CD4-positive, alpha-beta memory T cell (primary cell): ENCODE measurements at regions not wholly inside any gene's neighbourhood (a gene's known extent, or its start where the extent isn't known, plus 50 kb on each side); places are given as distances from the start of the nearest gene placed in this dataset.

ENCODE experiments used
- CTCF ChIA-PET: fragments of 350-600 bp; sonication (Branson Sonifier 250); formaldehyde crosslinking; loops from one replicate; lab custom pipeline; 2021; ENCODE audit warnings: inconsistent platforms; ENCODE audit not compliant: partially characterized antibody; lab: Charles Lee
- POLR2A ChIA-PET: fragments of 350-600 bp; sonication (Branson Sonifier 250); formaldehyde crosslinking; loops from one replicate; lab custom pipeline; 2021; ENCODE audit not compliant: partially characterized antibody; lab: Charles Lee
- DNase-seq, 5 donors: peaks; one replicate each; pipeline versions ENCODE4 v3.0.0 to v3.0.0-alpha.2; 2020 to 2022; ENCODE audit warnings: mixed read lengths in 1 of 5
- H3K27ac ChIP-seq: one replicate; pipeline ENCODE4 v1.7.0; 2013; ENCODE audit warnings: low read depth, low read length
- H3K27me3 ChIP-seq: 2 replicates; pipeline ENCODE4 v1.7.0; 2013; ENCODE audit warnings: mild to moderate bottlenecking, low read length, moderate library complexity; ENCODE audit not compliant: insufficient read depth
- H3K36me3 ChIP-seq: 2 replicates; pipeline ENCODE4 v1.7.0; 2013; ENCODE audit warnings: mild to moderate bottlenecking, low read length, moderate library complexity; ENCODE audit not compliant: insufficient read depth
- H3K4me1 ChIP-seq: 2 replicates; pipeline ENCODE4 v1.7.0; 2013; ENCODE audit warnings: mild to moderate bottlenecking, low read length, moderate library complexity; ENCODE audit not compliant: insufficient read depth
- H3K4me3 ChIP-seq, 2 donors: one replicate each; pipeline ENCODE4 v1.7.0; 2013; ENCODE audit warnings: low read length in 2 of 2, mild to moderate bottlenecking in 1 of 2
- H3K9me3 ChIP-seq, 2 donors: one replicate each; pipeline ENCODE4 v1.7.0; 2013; ENCODE audit warnings: low read length in 2 of 2, control low read depth in 1 of 2; ENCODE audit not compliant: control insufficient read depth in 1 of 2
- H3K27ac Mint-ChIP-seq, 7 donors: one replicate each; pipeline ENCODE4 v1.8.0; 2020 to 2021; ENCODE audit warnings: mixed read lengths in 7 of 7, mild to moderate bottlenecking in 6 of 7, inconsistent platforms in 3 of 7, moderate library complexity in 3 of 7
- H3K27me3 Mint-ChIP-seq, 2 donors: one replicate each; pipeline ENCODE4 v1.8.0; 2020 to 2021; ENCODE audit warnings: mixed read lengths in 2 of 2
- H3K36me3 Mint-ChIP-seq, 2 donors: one replicate each; pipeline ENCODE4 v1.8.0; 2020 to 2021; ENCODE audit warnings: mixed read lengths in 2 of 2, inconsistent platforms in 1 of 2, mild to moderate bottlenecking in 1 of 2
- H3K4me1 Mint-ChIP-seq, 4 donors: one replicate each; pipeline ENCODE4 v1.8.0; 2020 to 2021; ENCODE audit warnings: mixed read lengths in 4 of 4, mild to moderate bottlenecking in 1 of 4
- H3K4me3 Mint-ChIP-seq, 8 donors: one replicate each; pipeline ENCODE4 v1.8.0; 2020 to 2021; ENCODE audit warnings: mixed read lengths in 8 of 8, mild to moderate bottlenecking in 7 of 8, moderate library complexity in 6 of 8, inconsistent platforms in 3 of 8
- H3K9me3 Mint-ChIP-seq, 8 donors: one replicate each; pipeline ENCODE4 v1.8.0; 2020 to 2021; ENCODE audit warnings: mixed read lengths in 8 of 8, mild to moderate bottlenecking in 5 of 8, inconsistent platforms in 3 of 8, moderate library complexity in 1 of 8
- intact Hi-C: fragments of 100-400 bp; cut with micrococcal nuclease; formaldehyde crosslinking; loops from one replicate; pipeline ENCODE4 v1.15.1; 2023

GRCh38 chr11:28539239-28540030 lies 431.2 kb downstream of the METTL15 start:
- intact Hi-C loops: no loop called here
- H3K27me3 Mint-ChIP-seq: peaks cover 0 to 2% of the 10 kb centered on the region in 2 donors
- no peak overlapping the region for H3K27ac ChIP-seq
- H3K9me3 Mint-ChIP-seq: peaks cover 0 to 3% (median 0%) of the 10 kb centered on the region in 8 donors
- H3K4me3 ChIP-seq: no peak overlapping the region
- CTCF ChIA-PET: no interaction called here
- H3K27me3 ChIP-seq: no peaks in the 10 kb centered on the region
- POLR2A ChIA-PET: no interaction called here
- H3K4me1 Mint-ChIP-seq: no peaks in the 10 kb centered on the region
- no peaks in the 10 kb centered on the region for H3K36me3 ChIP-seq
- no peaks in the 10 kb centered on the region for H3K4me1 ChIP-seq
- no peak overlapping the region for H3K4me3 Mint-ChIP-seq
- DNase-seq: no peak
- H3K36me3 Mint-ChIP-seq: no peaks in the 10 kb centered on the region
- no peak overlapping the region for H3K27ac Mint-ChIP-seq
- no peaks in the 10 kb centered on the region for H3K9me3 ChIP-seq

GRCh38 chr11:28537822-28538221 lies 429.6 kb downstream of the METTL15 start:
- Mint-ChIP-seq H3K27me3 (peaks cover 0 to 2% of the 10 kb centered on the region in 2 donors), H3K27ac (no peak overlapping the region), H3K4me1 (no peaks in the 10 kb centered on the region), H3K36me3 (no peaks in the 10 kb centered on the region), H3K4me3 (no peak overlapping the region), H3K9me3 (peaks cover 0 to 3% (median 0%) of the 10 kb centered on the region in 8 donors)
- Histone ChIP-seq H3K27me3 (no peaks in the 10 kb centered on the region), H3K36me3 (no peaks in the 10 kb centered on the region), H3K4me1 (no peaks in the 10 kb centered on the region), H3K27ac (no peak overlapping the region), H3K9me3 (no peaks in the 10 kb centered on the region), H3K4me3 (no peak overlapping the region)
- POLR2A ChIA-PET: no interaction called here
- no peak for DNase-seq
- intact Hi-C loops: no loop called here
- CTCF ChIA-PET: no interaction called here

GRCh38 chr11:28536504-28537267 lies 428.5 kb downstream of the METTL15 start:
- intact Hi-C loops: no loop called here
- DNase-seq: no peak
- no peak overlapping the region for H3K27ac ChIP-seq
- no peaks in the 10 kb centered on the region for H3K4me1 ChIP-seq
- H3K9me3 ChIP-seq: no peaks in the 10 kb centered on the region
- no peaks in the 10 kb centered on the region for H3K27me3 ChIP-seq
- Mint-ChIP-seq H3K36me3 (no peaks in the 10 kb centered on the region), H3K4me3 (no peak overlapping the region), H3K27ac (no peak overlapping the region), H3K4me1 (no peaks in the 10 kb centered on the region), H3K27me3 (no peaks in the 10 kb centered on the region), H3K9me3 (peaks cover 0 to 3% (median 0%) of the 10 kb centered on the region in 8 donors)
- H3K36me3 ChIP-seq: no peaks in the 10 kb centered on the region
- CTCF ChIA-PET: no interaction called here
- POLR2A ChIA-PET: no interaction called here
- H3K4me3 ChIP-seq: no peak overlapping the region

- no peak overlapping the region for H3K4me3 Mint-ChIP-seq
- no peak overlapping the region for H3K27ac Mint-ChIP-seq
- POLR2A ChIA-PET: no interaction called here
- H3K9me3 ChIP-seq: no peaks in the 10 kb centered on the region
- no peaks in the 10 kb centered on the region for H3K27me3 ChIP-seq
- H3K27ac ChIP-seq: no peak overlapping the region
- DNase-seq: no peak
- intact Hi-C loops: no loop called here
- CTCF ChIA-PET: no interaction called here
- no peaks in the 10 kb centered on the region for H3K36me3 ChIP-seq
- no peaks in the 10 kb centered on the region for H3K36me3 Mint-ChIP-seq
- H3K4me1 Mint-ChIP-seq: no peaks in the 10 kb centered on the region
- no peak overlapping the region for H3K4me3 ChIP-seq
- no peaks in the 10 kb centered on the region for H3K4me1 ChIP-seq
- H3K27me3 Mint-ChIP-seq: no peaks in the 10 kb centered on the region
- H3K9me3 Mint-ChIP-seq: peaks cover 0 to 2% (median 0%) of the 10 kb centered on the region in 8 donors
These were observed 427.5 kb downstream of the METTL15 start for GRCh38 chr11:28535677-28536076.

GRCh38 chr11:28529540-28530410 lies 421.6 kb downstream of the METTL15 start:
- Histone ChIP-seq H3K27ac (no peak overlapping the region), H3K9me3 (no peaks in the 10 kb centered on the region), H3K4me3 (no peak overlapping the region), H3K4me1 (no peaks in the 10 kb centered on the region), H3K36me3 (no peaks in the 10 kb centered on the region), H3K27me3 (no peaks in the 10 kb centered on the region)
- ChIA-PET POLR2A (no interaction called here), CTCF (interaction anchor here (1.0 kb wide), 1 partner anchor 831 kb away, joined by 3 read pairs; no protein-coding TSS in a partner anchor)
- Mint-ChIP-seq H3K4me1 (no peaks in the 10 kb centered on the region), H3K27me3 (no peaks in the 10 kb centered on the region), H3K27ac (no peak overlapping the region), H3K4me3 (no peak overlapping the region), H3K36me3 (peaks cover 0 to 4% of the 10 kb centered on the region in 2 donors), H3K9me3 (peaks cover 0 to 17% (median 10%) of the 10 kb centered on the region in 8 donors)
- DNase-seq: no peak
- intact Hi-C loops: no loop called here

GRCh38 chr11:28529046-28529445 lies 420.9 kb downstream of the METTL15 start:
- ChIA-PET CTCF (interaction anchor here (1.0 kb wide), 1 partner anchor 830 kb away, joined by 3 read pairs; no protein-coding TSS in a partner anchor), POLR2A (no interaction called here)
- Mint-ChIP-seq H3K36me3 (peaks cover 0 to 4% of the 10 kb centered on the region in 2 donors), H3K27me3 (no peaks in the 10 kb centered on the region), H3K9me3 (peaks cover 2 to 22% (median 14%) of the 10 kb centered on the region in 8 donors), H3K4me3 (no peak overlapping the region), H3K4me1 (no peaks in the 10 kb centered on the region), H3K27ac (no peak overlapping the region)
- no peaks in the 10 kb centered on the region for H3K36me3 ChIP-seq
- DNase-seq: no peak
- no peaks in the 10 kb centered on the region for H3K27me3 ChIP-seq
- H3K27ac ChIP-seq: no peak overlapping the region
- no peak overlapping the region for H3K4me3 ChIP-seq
- no peaks in the 10 kb centered on the region for H3K9me3 ChIP-seq
- intact Hi-C loops: no loop called here
- H3K4me1 ChIP-seq: no peaks in the 10 kb centered on the region

- Mint-ChIP-seq H3K9me3 (peaks cover 2 to 27% (median 14%) of the 10 kb centered on the region in 8 donors), H3K4me3 (no peak overlapping the region), H3K4me1 (no peaks in the 10 kb centered on the region), H3K36me3 (peaks cover 0 to 4% of the 10 kb centered on the region in 2 donors), H3K27me3 (no peaks in the 10 kb centered on the region), H3K27ac (no peak overlapping the region)
- no peaks in the 10 kb centered on the region for H3K4me1 ChIP-seq
- no peak overlapping the region for H3K27ac ChIP-seq
- DNase-seq: no peak
- intact Hi-C loops: no loop called here
- H3K27me3 ChIP-seq: no peaks in the 10 kb centered on the region
- no peaks in the 10 kb centered on the region for H3K36me3 ChIP-seq
- H3K4me3 ChIP-seq: no peak overlapping the region
- POLR2A ChIA-PET: no interaction called here
- CTCF ChIA-PET: no interaction called here
- no peaks in the 10 kb centered on the region for H3K9me3 ChIP-seq
These were observed 420.0 kb downstream of the METTL15 start for GRCh38 chr11:28528217-28528616.
